Fibroblast of the aortic adventitia (primary cell): ENCODE measurements at regions not wholly inside any gene's neighbourhood (a gene's known extent, or its start where the extent isn't known, plus 50 kb on each side); places are given as distances from the start of the nearest gene placed in this dataset.

Experiments used
- DNase-seq: peaks from one replicate; pipeline ENCODE4 v3.0.0-alpha.2; 2010; ENCODE audit warnings: low read depth
- H3K4me3 ChIP-seq: 2 replicates; pipeline ENCODE4 v1.5.1; 2011; ENCODE audit warnings: low read depth, mild to moderate bottlenecking, control low read depth, low read length, moderate library complexity
- TF ChIP-seq, protein P1 (sequence below): IDR thresholded peaks from 2 replicates; pipeline ENCODE4 v1.5.1; 2011; ENCODE audit warnings: mild to moderate bottlenecking, low read length, control low read depth, inconsistent platforms; ENCODE audit not compliant: insufficient read depth

DNA sequence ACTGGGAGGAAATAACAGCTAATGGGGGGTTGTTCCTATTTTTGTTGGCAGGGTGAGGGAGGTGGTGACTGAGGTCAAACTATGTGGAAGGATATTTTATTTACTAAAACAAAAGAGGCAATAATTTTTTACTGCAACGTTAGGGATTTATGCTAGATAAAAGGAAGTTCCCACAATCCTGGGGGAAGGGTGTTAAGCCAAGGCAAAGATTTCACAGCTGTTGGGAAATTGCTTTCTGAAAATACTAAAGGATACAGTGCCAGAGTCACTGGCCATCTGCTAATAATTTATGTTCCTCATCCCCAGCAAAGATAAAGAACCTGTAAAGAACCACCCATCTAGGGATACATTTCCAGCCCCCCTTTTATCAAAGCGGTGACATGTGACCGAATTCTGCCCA is 756.0 kb upstream of the RBFOX1 start:
- TF ChIP-seq, protein P1, sequence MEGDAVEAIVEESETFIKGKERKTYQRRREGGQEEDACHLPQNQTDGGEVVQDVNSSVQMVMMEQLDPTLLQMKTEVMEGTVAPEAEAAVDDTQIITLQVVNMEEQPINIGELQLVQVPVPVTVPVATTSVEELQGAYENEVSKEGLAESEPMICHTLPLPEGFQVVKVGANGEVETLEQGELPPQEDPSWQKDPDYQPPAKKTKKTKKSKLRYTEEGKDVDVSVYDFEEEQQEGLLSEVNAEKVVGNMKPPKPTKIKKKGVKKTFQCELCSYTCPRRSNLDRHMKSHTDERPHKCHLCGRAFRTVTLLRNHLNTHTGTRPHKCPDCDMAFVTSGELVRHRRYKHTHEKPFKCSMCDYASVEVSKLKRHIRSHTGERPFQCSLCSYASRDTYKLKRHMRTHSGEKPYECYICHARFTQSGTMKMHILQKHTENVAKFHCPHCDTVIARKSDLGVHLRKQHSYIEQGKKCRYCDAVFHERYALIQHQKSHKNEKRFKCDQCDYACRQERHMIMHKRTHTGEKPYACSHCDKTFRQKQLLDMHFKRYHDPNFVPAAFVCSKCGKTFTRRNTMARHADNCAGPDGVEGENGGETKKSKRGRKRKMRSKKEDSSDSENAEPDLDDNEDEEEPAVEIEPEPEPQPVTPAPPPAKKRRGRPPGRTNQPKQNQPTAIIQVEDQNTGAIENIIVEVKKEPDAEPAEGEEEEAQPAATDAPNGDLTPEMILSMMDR, result no peak
- no peak for DNase-seq

DNA sequence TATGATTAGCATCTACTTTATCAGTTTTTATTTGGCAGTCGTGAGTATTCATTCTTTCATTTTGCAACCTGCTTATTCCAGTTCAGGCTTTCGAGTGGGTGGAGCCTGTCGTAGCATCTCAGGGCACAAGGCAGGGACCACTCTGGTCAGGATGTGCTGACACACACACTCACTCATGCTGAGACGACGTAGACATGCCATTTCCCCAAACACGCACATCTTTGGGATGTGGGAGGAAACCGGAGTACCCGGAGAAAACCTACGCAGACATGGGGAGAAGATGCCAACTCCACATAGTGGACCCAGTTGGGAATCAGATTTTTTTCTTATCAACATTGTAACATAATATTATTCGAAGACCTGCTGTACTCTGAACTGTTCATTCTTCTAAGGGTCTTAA is 756.5 kb upstream of the RBFOX1 start:
- no peak for DNase-seq
- H3K4me3 ChIP-seq, result no peak overlapping the region
- TF ChIP-seq, protein P1, result no peak

More for the DNA sequence above, 756.0 kb upstream of the RBFOX1 start:
- H3K4me3 ChIP-seq, result no peak overlapping the region

DNA sequence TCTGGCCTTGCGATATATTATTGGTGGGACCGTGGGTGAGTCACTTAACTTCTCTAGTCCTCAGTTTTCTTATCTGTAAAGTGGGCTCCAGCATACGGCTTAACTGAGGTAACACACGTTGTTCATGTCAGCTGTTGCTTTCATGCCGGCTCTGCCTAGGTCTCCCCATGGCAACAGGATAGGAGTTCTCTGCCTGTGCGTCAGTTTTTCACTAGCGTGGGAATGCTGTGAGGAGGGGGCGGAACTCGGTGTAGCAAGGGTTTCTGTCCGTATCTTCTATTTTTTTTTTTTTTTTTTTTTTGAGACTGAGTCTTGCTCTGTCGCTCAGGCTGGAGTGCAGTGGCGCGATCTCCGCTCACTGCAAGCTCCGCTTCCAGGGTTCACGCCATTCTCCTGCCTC is 758.5 kb upstream of the RBFOX1 start:
- H3K4me3 ChIP-seq, result no peak overlapping the region
- no peak for DNase-seq
- TF ChIP-seq, protein P1, result no peak

DNA sequence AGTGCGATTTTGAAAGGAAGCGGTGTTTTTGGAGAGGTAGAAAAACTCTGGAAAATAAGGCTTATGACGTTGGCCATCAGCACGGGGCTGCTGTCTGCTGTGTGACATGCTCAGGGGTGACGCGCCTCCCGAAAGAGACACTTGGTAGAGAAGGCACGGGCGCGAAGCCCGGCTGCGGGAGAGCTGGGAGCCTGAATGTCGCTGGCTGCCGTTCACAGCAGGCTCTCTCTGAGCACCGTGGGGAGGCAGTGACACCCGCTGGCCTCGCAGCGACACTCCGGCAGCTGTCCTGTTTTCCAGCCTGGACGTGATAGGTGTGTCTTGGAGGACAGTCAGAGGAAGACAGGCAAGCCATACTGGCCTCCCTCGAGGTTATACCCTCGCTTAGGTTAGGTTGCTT is 759.1 kb upstream of the RBFOX1 start:
- TF ChIP-seq, protein P1, result no peak
- DNase-seq, result no peak
- no peak overlapping the region for H3K4me3 ChIP-seq

DNA sequence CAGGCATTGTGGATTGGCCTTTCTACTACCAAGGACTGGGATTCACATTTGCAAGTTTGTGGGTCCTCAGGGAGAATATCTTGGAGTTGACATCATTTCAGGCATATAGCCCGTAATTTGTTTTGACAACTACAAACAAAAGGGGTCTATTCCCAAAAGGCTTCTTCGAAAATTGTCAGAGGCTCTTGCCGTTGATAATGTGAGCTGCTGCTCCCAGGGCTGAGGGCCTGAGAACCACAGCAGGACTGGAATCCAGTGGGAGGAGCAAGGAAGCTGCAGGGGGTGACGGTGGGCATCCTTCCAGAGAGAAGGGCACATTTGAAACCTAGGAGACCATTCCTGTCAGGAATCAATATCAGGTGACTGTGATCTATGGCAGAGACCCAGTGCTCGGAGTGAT is 761.6 kb upstream of the RBFOX1 start:
- no peak for DNase-seq
- TF ChIP-seq, protein P1, result no peak
- H3K4me3 ChIP-seq, result no peak overlapping the region

DNA sequence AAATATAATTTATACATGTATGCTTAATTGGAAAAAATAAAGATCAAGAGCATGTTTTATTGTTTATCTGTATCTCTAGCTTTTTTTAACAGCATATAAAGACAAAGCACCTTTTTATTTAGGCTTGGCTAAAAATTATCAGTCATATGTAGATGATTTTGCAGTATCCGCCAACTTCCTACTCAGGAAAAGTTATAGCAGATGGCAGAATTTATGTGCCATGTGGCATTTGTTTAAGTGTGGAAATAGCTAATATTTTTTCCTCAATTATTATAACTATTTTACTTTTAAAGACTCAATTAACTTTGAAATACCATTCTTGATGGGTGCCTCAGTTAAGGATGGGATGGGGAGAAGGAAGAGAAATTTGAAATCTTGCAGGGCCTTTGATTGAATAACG is 762.1 kb upstream of the RBFOX1 start:
- no peak for DNase-seq
- no peak overlapping the region for H3K4me3 ChIP-seq
- TF ChIP-seq, protein P1, result no peak

DNA sequence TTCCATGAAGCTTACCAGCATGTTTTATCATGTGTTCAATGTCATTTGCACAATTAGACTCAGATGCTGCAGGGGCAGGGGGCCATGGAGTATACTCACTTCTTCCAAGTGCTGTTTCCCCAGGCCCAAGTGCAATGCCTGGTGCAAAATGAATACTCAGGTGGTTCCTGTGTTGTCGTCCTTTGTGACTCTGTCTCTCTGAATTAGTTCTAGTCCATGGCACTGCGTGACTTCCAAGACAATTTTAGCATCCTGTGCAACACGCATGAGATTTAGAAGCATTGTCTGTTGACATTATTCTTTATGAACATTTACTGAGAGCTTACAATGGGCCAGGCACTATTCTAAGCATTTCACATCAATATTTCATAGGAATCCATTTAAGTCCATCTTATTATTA is 769.7 kb upstream of the RBFOX1 start:
- TF ChIP-seq, protein P1, result no peak
- DNase-seq, result no peak
- H3K4me3 ChIP-seq, result no peak overlapping the region
